C4-2B (cell line): ENCODE measurements at regions not wholly inside any gene's neighbourhood (a gene's known extent, or its start where the extent isn't known, plus 50 kb on each side); places are given as distances from the start of the nearest gene placed in this dataset.

ENCODE experiments used
- CTCF ChIP-seq: fragments of 450-650 bp; conservative IDR thresholded peaks from 2 replicates; pipeline ENCODE4 v1.5.1; 2017; ENCODE audit warnings: mild to moderate bottlenecking
- ZFX ChIP-seq: fragments of 450-650 bp; IDR thresholded peaks from 2 replicates; pipeline ENCODE4 v1.6.1; 2017

DNA sequence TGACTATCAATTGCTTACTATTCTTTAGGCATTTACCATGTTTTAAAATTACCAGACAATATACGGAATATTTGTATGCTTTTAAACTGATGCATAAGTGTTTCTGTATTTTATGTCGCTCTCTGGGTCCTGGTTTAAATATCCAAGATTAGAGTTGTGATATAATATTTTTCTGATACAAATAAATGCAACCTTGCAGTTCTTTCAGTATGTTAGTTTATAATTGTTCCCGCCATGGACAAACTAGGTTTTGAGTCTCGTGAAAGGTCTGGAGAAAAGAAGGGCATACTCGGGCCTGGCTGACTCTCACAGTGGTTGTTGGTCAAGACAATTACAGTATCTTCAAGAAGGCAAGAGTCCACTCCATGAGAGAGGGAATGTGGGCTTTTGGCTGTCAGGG lies 72.6 kb upstream of the AJAP1 start:
- no peak for TF ChIP-seq CTCF
- TF ChIP-seq ZFX: no peak
